BJ (cell line): ENCODE measurements at regions not wholly inside any gene's neighbourhood (a gene's known extent, or its start where the extent isn't known, plus 50 kb on each side); places are given as distances from the start of the nearest gene placed in this dataset.

ENCODE experiments used
- CTCF ChIA-PET: fragments of 350-600 bp; formaldehyde crosslinking; extraction: SDS; loops from one replicate; lab custom pipeline; 2021; ENCODE audit warnings: antibody characterized with exemption, inconsistent platforms; lab: Yijun Ruan, JAX
- POLR2A ChIA-PET: fragments of 300-600 bp; sonication (Branson Sonifier 250); formaldehyde crosslinking; extraction: SDS; loops from one replicate; lab custom pipeline; 2021; ENCODE audit warnings: antibody characterized with exemption; lab: Charles Lee
- DNase-seq: peaks from one replicate; pipeline ENCODE4 v3.0.0-alpha.2; 2011; ENCODE audit warnings: low read depth
- H3K27me3 ChIP-seq: 2 replicates; pipeline ENCODE4 v1.6.0; 2011; ENCODE audit warnings: low read length; ENCODE audit not compliant: control insufficient read depth, insufficient read depth
- H3K36me3 ChIP-seq: 2 replicates; pipeline ENCODE4 v1.5.1; 2011; ENCODE audit warnings: low read length; ENCODE audit not compliant: control insufficient read depth, insufficient read depth
- H3K4me3 ChIP-seq: 2 replicates; pipeline ENCODE4 v1.5.1; 2011; ENCODE audit warnings: low read depth, mild to moderate bottlenecking, control low read depth, low read length
- CTCF ChIP-seq: IDR thresholded peaks from 2 replicates; pipeline ENCODE4 v1.5.1; 2011; ENCODE audit warnings: low read depth, mild to moderate bottlenecking, control low read depth, inconsistent platforms, low read length, moderate library complexity; ENCODE audit not compliant: insufficient read depth

GRCh38 chr3:159151130-159151529, 349.3 kb downstream of the MFSD1 start:
- Histone ChIP-seq H3K36me3 (no peaks in the 10 kb centered on the region), H3K27me3 (no peaks in the 10 kb centered on the region), H3K4me3 (no peak overlapping the region)
- ChIA-PET CTCF (no interaction called here), POLR2A (no interaction called here)
- no peak for DNase-seq
- TF ChIP-seq CTCF = no peak

- H3K4me3 ChIP-seq = no peak overlapping the region
- ChIA-PET POLR2A (no interaction called here), CTCF (no interaction called here)
- no peak for DNase-seq
- TF ChIP-seq CTCF = no peak
- H3K27me3 ChIP-seq = 0 out of 2 replicates have a peak, but pooled peaks cover 2% of the 10 kb centered on the region
- no peaks in the 10 kb centered on the region for H3K36me3 ChIP-seq
Observed at GRCh38 chr3:159157275-159157674, 355.4 kb downstream of the MFSD1 start.

DNA sequence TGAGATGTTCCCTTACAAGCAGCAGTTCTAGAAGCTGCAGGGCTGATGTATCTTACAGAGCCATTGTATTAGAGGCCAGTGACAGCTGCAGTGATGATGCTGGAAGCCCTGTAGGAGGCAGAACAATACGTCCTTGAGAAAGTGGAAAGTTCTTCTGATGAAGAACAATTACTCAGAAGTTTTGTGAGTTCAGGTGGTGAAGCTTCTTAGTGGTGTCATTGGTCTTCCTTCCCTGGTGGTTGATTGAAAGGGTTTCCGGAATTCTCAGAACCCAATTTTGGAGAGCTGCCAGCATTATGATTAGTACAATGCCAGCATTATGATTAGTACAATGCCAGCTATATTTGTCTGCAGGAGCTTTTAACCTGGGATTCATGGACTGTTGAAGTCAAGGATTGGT, 356.4 kb downstream of the MFSD1 start:
- no peak overlapping the region for H3K4me3 ChIP-seq
- CTCF ChIA-PET = no interaction called here
- POLR2A ChIA-PET = no interaction called here
- TF ChIP-seq CTCF = no peak
- 0 out of 2 replicates have a peak, but pooled peaks cover 2% of the 10 kb centered on the region for H3K27me3 ChIP-seq
- DNase-seq = no peak
- no peaks in the 10 kb centered on the region for H3K36me3 ChIP-seq

DNA sequence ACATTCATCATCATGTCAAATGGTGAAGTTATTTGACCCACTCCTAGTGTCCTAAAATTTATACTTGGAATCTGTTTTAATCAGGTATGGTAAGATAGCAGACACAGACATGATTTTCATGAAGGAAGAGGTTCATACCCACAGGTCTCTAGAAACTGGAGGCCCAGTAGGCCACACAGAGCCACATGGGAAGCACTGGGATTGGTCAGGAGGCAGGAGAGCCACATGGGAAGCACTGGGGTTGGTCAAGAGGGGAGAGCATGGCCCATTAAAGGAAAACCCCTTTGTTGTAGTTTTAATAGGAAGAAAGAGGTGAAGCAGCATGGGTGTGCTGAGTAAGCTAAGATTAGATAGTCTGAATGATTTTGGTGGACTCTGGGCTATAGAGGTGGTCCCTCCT, 356.9 kb downstream of the MFSD1 start:
- H3K27me3 ChIP-seq = 0 out of 2 replicates have a peak, but pooled peaks cover 2% of the 10 kb centered on the region
- ChIA-PET CTCF (no interaction called here), POLR2A (no interaction called here)
- DNase-seq = no peak
- no peaks in the 10 kb centered on the region for H3K36me3 ChIP-seq
- H3K4me3 ChIP-seq = no peak overlapping the region
- TF ChIP-seq CTCF = no peak

- no peak for DNase-seq
- Histone ChIP-seq H3K36me3 (no peaks in the 10 kb centered on the region), H3K27me3 (0 out of 2 replicates have a peak, but pooled peaks cover 2% of the 10 kb centered on the region), H3K4me3 (no peak overlapping the region)
- ChIA-PET CTCF (interaction anchor here (0.7 kb wide), 1 partner anchor 1048 kb away, joined by 3 read pairs; no protein-coding TSS in a partner anchor), POLR2A (no interaction called here)
- no peak for TF ChIP-seq CTCF
Observed at GRCh38 chr3:159159546-159159945, 357.7 kb downstream of the MFSD1 start.
